ENCODE measurements at regions not wholly inside any gene's neighbourhood (a gene's known extent, or its start where the extent isn't known, plus 50 kb on each side); places are given as distances from the start of the nearest gene placed in this dataset.

DNA sequence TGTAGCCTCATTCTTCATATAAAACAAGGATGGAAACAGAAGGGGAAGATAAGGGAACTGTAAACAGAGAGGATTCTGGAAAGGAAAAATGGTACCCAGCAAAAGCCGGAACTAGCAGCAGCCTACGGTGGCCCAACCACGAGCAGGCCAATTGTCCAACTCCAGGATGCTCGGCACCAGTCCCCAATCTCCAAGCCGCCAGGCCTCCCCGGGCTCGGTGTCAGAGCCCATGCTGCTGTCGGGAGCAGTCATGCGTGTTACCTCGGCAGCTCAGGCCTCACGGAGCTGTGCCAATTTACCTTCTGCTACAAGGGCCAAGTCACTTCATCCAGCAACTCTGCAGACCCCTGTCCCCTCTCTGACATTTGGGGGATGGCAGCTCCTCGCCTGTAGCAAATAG, 130.8 kb downstream of the ZBTB18 start:
- Mint-ChIP-seq H3K4me1 (ENCODE audit: low read depth, unreplicated experiment) (peaks cover 1% of the 10 kb centered on the region), H3K27me3 (ENCODE audit: insufficient read depth, unreplicated experiment) (no peaks in the 10 kb centered on the region)
- POLR2A ChIA-PET: no interaction called here

DNA sequence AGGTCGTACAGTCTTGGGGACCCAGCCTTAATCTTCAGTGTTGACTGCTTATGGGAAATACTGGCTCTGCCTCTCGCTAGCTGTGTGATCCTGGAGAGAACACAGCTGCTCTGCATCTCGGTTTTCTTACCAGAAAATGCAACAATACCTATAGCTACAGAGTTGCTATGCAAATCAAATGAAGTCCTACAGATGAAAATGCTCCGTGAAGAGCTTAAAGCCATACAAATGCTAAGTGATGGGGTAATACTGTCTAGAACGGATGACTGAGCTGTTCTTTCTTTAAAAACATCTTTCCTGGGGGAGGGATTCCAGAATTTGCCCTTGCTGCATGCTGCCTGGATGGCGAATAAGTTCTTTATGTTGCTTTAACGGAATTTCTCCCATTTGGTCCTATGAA, 132.0 kb downstream of the ZBTB18 start:
- H3K27me3 ChIP-seq (replicated peaks; ENCODE audit: control insufficient read depth, insufficient read depth, low read length): no peaks in the 10 kb centered on the region
- no peaks in the 10 kb centered on the region for H3K27me3 Mint-ChIP-seq (ENCODE audit: insufficient read depth, unreplicated experiment)
- BruUV-seq (replicated peaks): no TSS peak
- intact Hi-C loops (cut with micrococcal nuclease; ENCODE audit: unreplicated experiment): no loop called here
- no peak for DNase-seq
- TF ChIP-seq, protein P1, sequence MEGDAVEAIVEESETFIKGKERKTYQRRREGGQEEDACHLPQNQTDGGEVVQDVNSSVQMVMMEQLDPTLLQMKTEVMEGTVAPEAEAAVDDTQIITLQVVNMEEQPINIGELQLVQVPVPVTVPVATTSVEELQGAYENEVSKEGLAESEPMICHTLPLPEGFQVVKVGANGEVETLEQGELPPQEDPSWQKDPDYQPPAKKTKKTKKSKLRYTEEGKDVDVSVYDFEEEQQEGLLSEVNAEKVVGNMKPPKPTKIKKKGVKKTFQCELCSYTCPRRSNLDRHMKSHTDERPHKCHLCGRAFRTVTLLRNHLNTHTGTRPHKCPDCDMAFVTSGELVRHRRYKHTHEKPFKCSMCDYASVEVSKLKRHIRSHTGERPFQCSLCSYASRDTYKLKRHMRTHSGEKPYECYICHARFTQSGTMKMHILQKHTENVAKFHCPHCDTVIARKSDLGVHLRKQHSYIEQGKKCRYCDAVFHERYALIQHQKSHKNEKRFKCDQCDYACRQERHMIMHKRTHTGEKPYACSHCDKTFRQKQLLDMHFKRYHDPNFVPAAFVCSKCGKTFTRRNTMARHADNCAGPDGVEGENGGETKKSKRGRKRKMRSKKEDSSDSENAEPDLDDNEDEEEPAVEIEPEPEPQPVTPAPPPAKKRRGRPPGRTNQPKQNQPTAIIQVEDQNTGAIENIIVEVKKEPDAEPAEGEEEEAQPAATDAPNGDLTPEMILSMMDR (IDR thresholded peaks at IDR 0.05; ENCODE audit: insufficient read depth in 1 of 2, low read depth in 1 of 2, low read length in 1 of 2, severe bottlenecking in 1 of 2, unreplicated experiment in 1 of 2): no peak
- no peaks in the 10 kb centered on the region for H3K9me3 Mint-ChIP-seq (ENCODE audit: unreplicated experiment)
- H3K36me3 Mint-ChIP-seq (ENCODE audit: insufficient read depth, unreplicated experiment): no peaks in the 10 kb centered on the region
- H3K27ac Mint-ChIP-seq (ENCODE audit: unreplicated experiment): no peak overlapping the region
- H3K4me3 Mint-ChIP-seq (ENCODE audit: unreplicated experiment): no peak overlapping the region
- H3K36me3 ChIP-seq (ENCODE audit: control insufficient read depth, insufficient read depth, low read length): no peaks in the 10 kb centered on the region
- no peaks in the 10 kb centered on the region for H3K4me1 ChIP-seq
- POLR2A ChIA-PET: no interaction called here
- CTCF ChIA-PET: no interaction called here
- H3K4me1 Mint-ChIP-seq (ENCODE audit: low read depth, unreplicated experiment): no peaks in the 10 kb centered on the region
- H3K4me3 ChIP-seq (ENCODE audit: low read depth, low read length): no peak overlapping the region
- no peaks in the 10 kb centered on the region for H3K9me3 ChIP-seq

More for the DNA sequence above, 130.8 kb downstream of the ZBTB18 start:
- Histone ChIP-seq H3K36me3 (ENCODE audit: control insufficient read depth, insufficient read depth, low read length) (no peaks in the 10 kb centered on the region), H3K9me3 (no peaks in the 10 kb centered on the region), H3K27me3 (replicated peaks; ENCODE audit: control insufficient read depth, insufficient read depth, low read length) (no peaks in the 10 kb centered on the region), H3K4me3 (ENCODE audit: low read depth, low read length) (no peak overlapping the region), H3K4me1 (peaks cover under 1% of the 10 kb centered on the region)
- BruUV-seq (replicated peaks): no TSS peak
- no peak for DNase-seq
- no peak overlapping the region for H3K4me3 Mint-ChIP-seq (ENCODE audit: unreplicated experiment)
- TF ChIP-seq, protein P1 (IDR thresholded peaks at IDR 0.05; ENCODE audit: insufficient read depth in 1 of 2, low read depth in 1 of 2, low read length in 1 of 2, severe bottlenecking in 1 of 2, unreplicated experiment in 1 of 2): no peak
- intact Hi-C loops (cut with micrococcal nuclease; ENCODE audit: unreplicated experiment): no loop called here
- H3K9me3 Mint-ChIP-seq (ENCODE audit: unreplicated experiment): no peaks in the 10 kb centered on the region
- no peak overlapping the region for H3K27ac Mint-ChIP-seq (ENCODE audit: unreplicated experiment)
- no peaks in the 10 kb centered on the region for H3K36me3 Mint-ChIP-seq (ENCODE audit: insufficient read depth, unreplicated experiment)
- CTCF ChIA-PET: no interaction called here

DNA sequence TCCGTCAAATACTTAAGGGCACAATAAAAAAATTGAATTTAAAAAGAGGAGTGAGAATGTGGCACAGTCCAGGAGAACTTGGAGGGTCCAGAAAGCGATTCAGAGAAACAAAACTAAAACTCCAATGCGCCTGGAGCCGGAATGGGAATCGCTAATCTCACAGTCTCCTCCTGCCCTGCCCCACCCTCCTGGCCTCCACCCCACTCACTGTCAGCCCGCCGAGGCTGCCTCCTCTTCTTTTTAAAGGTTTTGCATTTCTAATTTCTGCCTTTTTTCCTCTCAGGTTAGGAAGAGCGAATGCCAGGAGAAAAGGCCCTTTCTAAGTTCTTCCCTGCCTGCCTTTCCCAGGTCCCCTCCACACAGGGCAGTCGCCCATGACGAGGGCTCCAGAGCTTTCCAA, 135.3 kb downstream of the ZBTB18 start:
- DNase-seq: no peak
- Mint-ChIP-seq H3K27ac (ENCODE audit: unreplicated experiment) (no peak overlapping the region), H3K4me1 (ENCODE audit: low read depth, unreplicated experiment) (no peaks in the 10 kb centered on the region), H3K27me3 (ENCODE audit: insufficient read depth, unreplicated experiment) (peaks cover 4% of the 10 kb centered on the region), H3K4me3 (ENCODE audit: unreplicated experiment) (no peak overlapping the region), H3K9me3 (ENCODE audit: unreplicated experiment) (peaks cover 19% of the 10 kb centered on the region), H3K36me3 (ENCODE audit: insufficient read depth, unreplicated experiment) (no peaks in the 10 kb centered on the region)
- Histone ChIP-seq H3K4me3 (ENCODE audit: low read depth, low read length) (no peak overlapping the region), H3K4me1 (no peaks in the 10 kb centered on the region), H3K9me3 (no peaks in the 10 kb centered on the region), H3K27me3 (replicated peaks; ENCODE audit: control insufficient read depth, insufficient read depth, low read length) (no peaks in the 10 kb centered on the region), H3K36me3 (ENCODE audit: control insufficient read depth, insufficient read depth, low read length) (no peaks in the 10 kb centered on the region)
- intact Hi-C loops (cut with micrococcal nuclease; ENCODE audit: unreplicated experiment): no loop called here
- no TSS peak for BruUV-seq (replicated peaks)
- TF ChIP-seq, protein P1 (IDR thresholded peaks at IDR 0.05; ENCODE audit: insufficient read depth in 1 of 2, low read depth in 1 of 2, low read length in 1 of 2, severe bottlenecking in 1 of 2, unreplicated experiment in 1 of 2): no peak
- ChIA-PET CTCF (no interaction called here), POLR2A (no interaction called here)

Data from Caco-2 (cell line).